IMR-90 (cell line): ENCODE measurements at regions not wholly inside any gene's neighbourhood (a gene's known extent, or its start where the extent isn't known, plus 50 kb on each side); places are given as distances from the start of the nearest gene placed in this dataset.
A peak's percentile ranks its signal among the peaks of the same experiment; 100 is the strongest.

Source experiments
- ATAC-seq: fragments of 200-7000 bp; cut with Tn5 transposase; 2 replicates; pipeline ENCODE4 v1.9.1; 2020; ENCODE audit warnings: low read depth, mild to moderate bottlenecking, moderate library complexity
- BruUV-seq: library from RNA; stranded (reverse); fragments of 400-500 nt; replicated peaks from 2 replicates; lab custom pipeline; 2021; lab: Mats Ljungman, UMichigan
- CTCF ChIA-PET: fragments of 300-600 bp; formaldehyde crosslinking; extraction: SDS; loops from one replicate; lab custom pipeline; 2021; ENCODE audit warnings: antibody characterized with exemption; lab: Yijun Ruan, JAX
- POLR2A ChIA-PET: fragments of 300-600 bp; sonication (Branson Sonifier 250); formaldehyde crosslinking; loops from one replicate; lab custom pipeline; 2022; ENCODE audit warnings: antibody characterized with exemption; ENCODE audit not compliant: unreplicated experiment; lab: Charles Lee
- DNase-seq: peaks from one replicate; pipeline ENCODE4 v3.0.0; 2013
- H2AFZ ChIP-seq: replicated peaks from 2 replicates; pipeline ENCODE3; 2013; ENCODE audit warnings: low read length, mild to moderate bottlenecking; ENCODE audit not compliant: poor library complexity
- H2AK5ac ChIP-seq: 2 replicates; pipeline ENCODE4 v1.6.1; 2013; ENCODE audit warnings: low read depth, low read length, inconsistent platforms
- H2AK9ac ChIP-seq: replicated peaks from 2 replicates; pipeline ENCODE3; 2013; ENCODE audit warnings: mild to moderate bottlenecking, low read depth, low read length, moderate library complexity; ENCODE audit not compliant: poor library complexity
- H2BK120ac ChIP-seq: 2 replicates; pipeline ENCODE4 v1.6.1; 2013; ENCODE audit warnings: low read depth, low read length, inconsistent platforms
- H2BK15ac ChIP-seq: 3 replicates; pipeline ENCODE4 v1.6.1; 2013; ENCODE audit warnings: low read depth, low read length, inconsistent platforms
- H2BK20ac ChIP-seq: 2 replicates; pipeline ENCODE4 v1.6.1; 2013; ENCODE audit warnings: low read depth, mild to moderate bottlenecking, inconsistent platforms, low read length, moderate library complexity
- H2BK5ac ChIP-seq: 2 replicates; pipeline ENCODE4 v1.6.1; 2013; ENCODE audit warnings: mild to moderate bottlenecking, low read depth, low read length, inconsistent platforms; ENCODE audit not compliant: poor library complexity, severe bottlenecking
- H3K14ac ChIP-seq: replicated peaks from 2 replicates; pipeline ENCODE4 v1.6.1; 2013; ENCODE audit warnings: low read depth, low read length, inconsistent platforms
- H3K18ac ChIP-seq: 2 replicates; pipeline ENCODE4 v1.6.1; 2013; ENCODE audit warnings: low read depth, low read length, control low read depth
- H3K23ac ChIP-seq: 2 replicates; pipeline ENCODE4 v1.6.1; 2013; ENCODE audit warnings: low read depth, low read length, inconsistent platforms
- H3K27ac ChIP-seq: 2 replicates; pipeline ENCODE4 v1.5.1; 2013; ENCODE audit warnings: mild to moderate bottlenecking, control low read depth, low read length; ENCODE audit not compliant: insufficient read depth
- H3K27me3 ChIP-seq: 2 replicates; pipeline ENCODE4 v1.6.1; 2013; ENCODE audit warnings: low read length; ENCODE audit not compliant: control insufficient read depth, insufficient read depth
- H3K36me3 ChIP-seq: 2 replicates; pipeline ENCODE4 v1.6.1; 2013; ENCODE audit warnings: low read length, mixed read lengths; ENCODE audit not compliant: control insufficient read depth, insufficient read depth
- H3K4ac ChIP-seq: 2 replicates; pipeline ENCODE4 v1.6.1; 2013; ENCODE audit warnings: low read depth, low read length, inconsistent platforms
- H3K4me1 ChIP-seq: 2 replicates; pipeline ENCODE4 v1.6.1; 2013; ENCODE audit warnings: low read length, mixed read lengths; ENCODE audit not compliant: control insufficient read depth, insufficient read depth
- H3K4me2 ChIP-seq: 2 replicates; pipeline ENCODE4 v1.6.1; 2013; ENCODE audit warnings: low read depth, mild to moderate bottlenecking, control low read depth, low read length, moderate library complexity
- H3K4me3 ChIP-seq: 2 replicates; pipeline ENCODE4 v1.5.1; 2013; ENCODE audit warnings: low read depth, mild to moderate bottlenecking, control low read depth, low read length, moderate library complexity; ENCODE audit not compliant: insufficient read depth
- H3K56ac ChIP-seq: 2 replicates; pipeline ENCODE4 v1.6.1; 2013; ENCODE audit warnings: low read length, inconsistent platforms; ENCODE audit not compliant: insufficient read depth; ENCODE audit errors: extremely low read depth
- H3K79me1 ChIP-seq, 2 experiments: 2 replicates each; pipeline ENCODE4 v1.6.1; 2013; ENCODE audit warnings: low read length in 2 of 2, inconsistent platforms in 1 of 2, low read depth in 1 of 2
- H3K9ac ChIP-seq: 2 replicates; pipeline ENCODE4 v1.6.1; 2013; ENCODE audit warnings: low read depth, low read length, control low read depth
- H3K9me1 ChIP-seq: 2 replicates; pipeline ENCODE4 v1.6.1; 2013; ENCODE audit warnings: low read length, inconsistent platforms; ENCODE audit not compliant: insufficient read depth
- H3K9me3 ChIP-seq: 2 replicates; pipeline ENCODE4 v1.6.1; 2013; ENCODE audit warnings: low read length; ENCODE audit not compliant: control insufficient read depth, insufficient read depth
- H4K20me1 ChIP-seq: 2 replicates; pipeline ENCODE4 v1.6.1; 2013; ENCODE audit warnings: low read length, inconsistent platforms; ENCODE audit not compliant: insufficient read depth
- H4K5ac ChIP-seq: 2 replicates; pipeline ENCODE4 v1.6.1; 2013; ENCODE audit warnings: mild to moderate bottlenecking, low read depth, low read length, control low read depth
- H4K8ac ChIP-seq, 2 experiments: 2 replicates each; pipeline ENCODE4 v1.6.1; 2013; ENCODE audit warnings: low read depth in 2 of 2, low read length in 2 of 2, control low read depth in 1 of 2, inconsistent platforms in 1 of 2
- H4K91ac ChIP-seq: 2 replicates; pipeline ENCODE4 v1.6.1; 2013; ENCODE audit warnings: low read depth, low read length, inconsistent platforms; ENCODE audit not compliant: insufficient read depth
- MAFK ChIP-seq: IDR thresholded peaks from 2 replicates; pipeline ENCODE4 v1.6.1; 2012; ENCODE audit warnings: low read depth, low read length, improper control_type of control experiment
- USF2 ChIP-seq: fragments of 150-350 bp; IDR thresholded peaks from 2 replicates; pipeline ENCODE4 v1.6.1; 2017; ENCODE audit warnings: mild to moderate bottlenecking, antibody characterized with exemption, low read length, low read depth
- WGBS, 2 experiments: methylation state at CpG; one replicate each; pipeline versions ENCODE4 v1.1.5 to v1.1.7; 2013; ENCODE audit warnings: missing lambda C conversion rate in 2 of 2; ENCODE audit not compliant: insufficient read length in 1 of 2; ENCODE audit errors: extremely low coverage in 2 of 2; 5-methylcytosine and 5-hydroxymethylcytosine counted together
- dilution Hi-C: fragments of 300-500 bp; cut with HindIII; formaldehyde crosslinking; loops from one replicate; pipeline ENCODE4 v1.14.3; 2018; ENCODE audit warnings: low sequenced_read_pairs; ENCODE audit not compliant: unreplicated experiment
- in situ Hi-C: fragments of 300-500 bp; cut with MboI; formaldehyde crosslinking; loops from 3 replicates; pipeline ENCODE4 v1.14.3; 2019; ENCODE audit warnings: low sequenced_read_pairs, inconsistent platforms, mixed read lengths
- intact Hi-C: fragments of 100-400 bp; cut with micrococcal nuclease; formaldehyde crosslinking; loops from 2 replicates; pipeline ENCODE4 v1.10.0; 2022

- in situ Hi-C loops, result no loop called here
- H3K9me3 ChIP-seq, result no peaks in the 10 kb centered on the region
Observed at GRCh38 chr4:135497563-135498152, 1296.1 kb upstream of the PABPC4L start.

More at GRCh38 chr4:135497563-135498152, 1296.1 kb upstream of the PABPC4L start:
- TF ChIP-seq USF2, result no peak
- TF ChIP-seq MAFK, result peak; percentile 36; the same call in 1 of the 2 replicates
- POLR2A ChIA-PET, result no interaction called here
- H2BK5ac ChIP-seq, result no peak overlapping the region
- no peaks in the 10 kb centered on the region for H3K79me1 ChIP-seq
- CTCF ChIA-PET, result no interaction called here
- no peaks in the 10 kb centered on the region for H3K36me3 ChIP-seq
- ATAC-seq (no peak), DNase-seq (no peak)
- no peak overlapping the region for H3K14ac ChIP-seq
- H3K18ac ChIP-seq, result no peak overlapping the region
- no peaks in the 10 kb centered on the region for H3K27me3 ChIP-seq
- no peak overlapping the region for H4K91ac ChIP-seq
- no CpG with 5 or more reads among the region's 1 CpG for WGBS, 2 experiments
- no peak overlapping the region for H3K4ac ChIP-seq
- H3K4me1 ChIP-seq, result no peaks in the 10 kb centered on the region
- no peak overlapping the region for H3K4me2 ChIP-seq
- no peak overlapping the region for H4K5ac ChIP-seq
- H3K9me1 ChIP-seq, result no peaks in the 10 kb centered on the region
- no peak overlapping the region for H3K4me3 ChIP-seq
- no peaks in the 10 kb centered on the region for H4K20me1 ChIP-seq
- no peak overlapping the region for H2BK15ac ChIP-seq
- H2AK9ac ChIP-seq, result no peak overlapping the region
- dilution Hi-C loops (no loop called here), intact Hi-C loops (no loop called here)
- H3K27ac ChIP-seq, result no peak overlapping the region
- H4K8ac ChIP-seq, result no peak overlapping the region
- H2BK20ac ChIP-seq, result no peak overlapping the region
- H2AK5ac ChIP-seq, result no peak overlapping the region
- H2AFZ ChIP-seq, result no peak overlapping the region
- no peak overlapping the region for H3K23ac ChIP-seq
- no peak overlapping the region for H3K56ac ChIP-seq
- BruUV-seq, result no TSS peak
- no peak overlapping the region for H3K9ac ChIP-seq
- H2BK120ac ChIP-seq, result no peak overlapping the region
